Naive thymus-derived CD4-positive, alpha-beta T cell (primary cell): ENCODE measurements at regions not wholly inside any gene's neighbourhood (a gene's known extent, or its start where the extent isn't known, plus 50 kb on each side); places are given as distances from the start of the nearest gene placed in this dataset.

Experiments
- ATAC-seq: fragments of 150-1000 bp; cut with Tn5 transposase; 2 replicates; pipeline ENCODE4 v1.10.0; 2021; ENCODE audit warnings: mild to moderate bottlenecking, moderate library complexity
- CTCF ChIA-PET: fragments of 350-600 bp; sonication (Branson Sonifier 250); formaldehyde crosslinking; loops from one replicate; lab custom pipeline; 2021; ENCODE audit warnings: antibody characterized with exemption; lab: Charles Lee
- POLR2A ChIA-PET: fragments of 350-600 bp; sonication (Branson Sonifier 250); formaldehyde crosslinking; loops from one replicate; lab custom pipeline; 2021; ENCODE audit warnings: antibody characterized with exemption, inconsistent platforms; lab: Charles Lee
- DNase-seq, 9 donors: peaks; one replicate each; pipeline versions ENCODE4 v3.0.0 to v3.0.0-alpha.2; 2020 to 2022; ENCODE audit warnings: mixed read lengths in 1 of 9
- H3K27ac ChIP-seq: one replicate; pipeline ENCODE4 v1.7.0; 2013; ENCODE audit warnings: mild to moderate bottlenecking, low read depth, low read length, moderate library complexity
- H3K27me3 ChIP-seq, 2 donors: one replicate each; pipeline ENCODE4 v1.7.0; 2013; ENCODE audit warnings: low read length in 2 of 2, mild to moderate bottlenecking in 2 of 2, moderate library complexity in 2 of 2; ENCODE audit not compliant: control insufficient read depth in 2 of 2, insufficient read depth in 2 of 2
- H3K36me3 ChIP-seq, 3 experiments: 1 replicate in 2 of 3; 2 replicates in 1 of 3; pipeline ENCODE4 v1.7.0; 2013; ENCODE audit warnings: low read length in 3 of 3, mild to moderate bottlenecking in 3 of 3, moderate library complexity in 1 of 3; ENCODE audit not compliant: insufficient read depth in 3 of 3, control insufficient read depth in 2 of 3
- H3K4me1 ChIP-seq, 2 donors: one replicate each; pipeline ENCODE4 v1.7.0; 2013; ENCODE audit warnings: low read length in 2 of 2, mild to moderate bottlenecking in 2 of 2, moderate library complexity in 1 of 2; ENCODE audit not compliant: control insufficient read depth in 2 of 2, insufficient read depth in 2 of 2
- H3K4me3 ChIP-seq: 2 replicates; pipeline ENCODE4 v1.7.0; 2013; ENCODE audit warnings: mild to moderate bottlenecking, low read length
- H3K9me3 ChIP-seq, 3 experiments: 1 replicate in 2 of 3; 2 replicates in 1 of 3; pipeline ENCODE4 v1.7.0; 2013; ENCODE audit warnings: low read length in 3 of 3; ENCODE audit not compliant: control insufficient read depth in 2 of 3
- H3K27ac Mint-ChIP-seq, 9 donors: one replicate each; pipeline ENCODE4 v1.8.0; 2020 to 2022; ENCODE audit warnings: mixed read lengths in 9 of 9, mild to moderate bottlenecking in 8 of 9, moderate library complexity in 5 of 9, inconsistent platforms in 2 of 9
- H3K27me3 Mint-ChIP-seq, 5 donors: one replicate each; pipeline ENCODE4 v1.8.0; 2021 to 2022; ENCODE audit warnings: mixed read lengths in 5 of 5, mild to moderate bottlenecking in 1 of 5
- H3K36me3 Mint-ChIP-seq, 5 donors: one replicate each; pipeline ENCODE4 v1.8.0; 2020 to 2022; ENCODE audit warnings: mixed read lengths in 5 of 5, mild to moderate bottlenecking in 3 of 5, inconsistent platforms in 1 of 5
- H3K4me1 Mint-ChIP-seq, 7 donors: one replicate each; pipeline ENCODE4 v1.8.0; 2020 to 2022; ENCODE audit warnings: mixed read lengths in 7 of 7, mild to moderate bottlenecking in 3 of 7, inconsistent platforms in 1 of 7
- H3K4me3 Mint-ChIP-seq, 10 donors: one replicate each; pipeline ENCODE4 v1.8.0; 2020 to 2022; ENCODE audit warnings: mild to moderate bottlenecking in 10 of 10, mixed read lengths in 10 of 10, moderate library complexity in 6 of 10, inconsistent platforms in 2 of 10
- H3K9me3 Mint-ChIP-seq, 11 donors: one replicate each; pipeline ENCODE4 v1.8.0; 2020 to 2022; ENCODE audit warnings: mixed read lengths in 11 of 11, mild to moderate bottlenecking in 4 of 11, inconsistent platforms in 1 of 11, moderate library complexity in 1 of 11
- intact Hi-C, 2 donors: fragments of 100-400 bp; cut with micrococcal nuclease; formaldehyde crosslinking; loops; one replicate each; pipeline ENCODE4 v1.15.1; 2023

- Histone ChIP-seq H3K27me3 (no peaks in the 10 kb centered on the region), H3K27ac (no peak overlapping the region), H3K36me3 (no peaks in the 10 kb centered on the region), H3K9me3 (peaks cover 0 to 3% (median 0%) of the 10 kb centered on the region in 3 experiments), H3K4me1 (no peaks in the 10 kb centered on the region), H3K4me3 (no peak overlapping the region)
- peaks cover 0 to 39% (median 15%) of the 10 kb centered on the region in 11 donors for H3K9me3 Mint-ChIP-seq
- no peak overlapping the region for H3K4me3 Mint-ChIP-seq
- peaks cover 0 to 6% (median 3%) of the 10 kb centered on the region in 5 donors for H3K36me3 Mint-ChIP-seq
- no peaks in the 10 kb centered on the region for H3K4me1 Mint-ChIP-seq
- POLR2A ChIA-PET, result no interaction called here
- CTCF ChIA-PET, result no interaction called here
- DNase-seq (no peak), ATAC-seq (no peak)
- peaks cover 6 to 27% (median 18%) of the 10 kb centered on the region in 5 donors for H3K27me3 Mint-ChIP-seq
- H3K27ac Mint-ChIP-seq, result no peak overlapping the region
- intact Hi-C loops, result no loop called here
Observed at GRCh38 chr9:19870988-19871387, 82.2 kb upstream of the SLC24A2 start.

DNA sequence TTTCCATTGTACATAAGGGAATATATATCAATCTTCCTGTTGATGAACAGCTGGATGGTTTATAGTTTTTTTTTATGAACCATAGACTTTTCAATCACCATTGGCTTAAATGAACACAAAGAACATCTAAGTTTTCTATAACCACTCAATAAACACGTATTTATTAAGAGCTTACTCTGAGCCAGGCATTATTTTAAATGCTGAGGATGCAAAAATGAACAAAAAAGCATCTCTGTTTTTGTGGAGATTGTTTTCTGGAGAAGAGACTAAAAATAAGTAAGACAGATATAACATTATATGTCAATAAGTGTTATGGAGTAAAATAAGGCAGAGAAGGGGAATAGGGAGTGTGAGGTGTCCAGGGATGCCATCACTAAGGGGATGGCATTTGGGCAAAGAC lies 52.1 kb upstream of the SLC24A2 start:
- Histone ChIP-seq H3K4me3 (no peak overlapping the region), H3K4me1 (no peaks in the 10 kb centered on the region), H3K9me3 (no peaks in the 10 kb centered on the region), H3K27me3 (no peaks in the 10 kb centered on the region), H3K27ac (no peak overlapping the region), H3K36me3 (no peaks in the 10 kb centered on the region)
- no peak overlapping the region for H3K27ac Mint-ChIP-seq
- DNase-seq, result no peak
- H3K27me3 Mint-ChIP-seq, result peaks cover 0 to 6% (median 4%) of the 10 kb centered on the region in 5 donors
- peaks cover 0 to 4% (median 0%) of the 10 kb centered on the region in 11 donors for H3K9me3 Mint-ChIP-seq
- no peaks in the 10 kb centered on the region for H3K4me1 Mint-ChIP-seq
- no peak overlapping the region for H3K4me3 Mint-ChIP-seq
- ChIA-PET POLR2A (no interaction called here), CTCF (no interaction called here)
- ATAC-seq, result no peak
- intact Hi-C loops, result no loop called here
- H3K36me3 Mint-ChIP-seq, result no peaks in the 10 kb centered on the region
